GM03348 (cell line): ENCODE measurements at regions not wholly inside any gene's neighbourhood (a gene's known extent, or its start where the extent isn't known, plus 50 kb on each side); places are given as distances from the start of the nearest gene placed in this dataset.
"Not testable (repeated sequence)": the region's sequence is repeated elsewhere in the genome, so short reads cannot be mapped to it uniquely, and the experiment has no call there.

Experiments
- DNase-seq: peaks from one replicate; pipeline ENCODE4 v3.0.0; 2012; ENCODE audit warnings: low spot score

GRCh38 chr6:27542485-27542884 is 69.6 kb upstream of the ZNF184 start:
- DNase-seq = no peak

GRCh38 chr6:27541933-27542297 is 69.0 kb upstream of the ZNF184 start:
- no peak for DNase-seq

- DNase-seq = no peak
These were observed 68.5 kb upstream of the ZNF184 start for GRCh38 chr6:27541212-27541932.

- DNase-seq = no peak
These were observed 66.6 kb upstream of the ZNF184 start for GRCh38 chr6:27539551-27539950.

- peak; percentile 9 for DNase-seq
These were observed 60.1 kb upstream of the ZNF184 start for GRCh38 chr6:27532820-27533538.

GRCh38 chr6:27531772-27532459 is 59.0 kb upstream of the ZNF184 start:
- DNase-seq = no peak

GRCh38 chr6:27529796-27530195 is 56.9 kb upstream of the ZNF184 start:
- DNase-seq = not testable (repeated sequence)

GRCh38 chr6:27528714-27529113 is 55.8 kb upstream of the ZNF184 start:
- no peak for DNase-seq
